Loucy (cell line): ENCODE measurements at regions not wholly inside any gene's neighbourhood (a gene's known extent, or its start where the extent isn't known, plus 50 kb on each side); places are given as distances from the start of the nearest gene placed in this dataset.

Source experiments
- CTCF ChIP-seq: fragments of 200-600 bp; sonication (generic); conservative IDR thresholded peaks from 2 replicates; pipeline ENCODE4 v1.5.1; 2014; ENCODE audit warnings: mild to moderate bottlenecking, antibody characterized with exemption, low read length
- EZH2phosphoT487 ChIP-seq: fragments of 200-600 bp; IDR thresholded peaks from 2 replicates; pipeline ENCODE4 v1.6.1; 2018; ENCODE audit warnings: antibody characterized with exemption, mild to moderate bottlenecking, moderate library complexity, borderline replicate concordance

- TF ChIP-seq CTCF (no peak), EZH2phosphoT487 (no peak)
Observed at GRCh38 chr10:45080331-45080730, 79.6 kb downstream of the ZNF22 start.
